H9 (cell line): ENCODE measurements at regions not wholly inside any gene's neighbourhood (a gene's known extent, or its start where the extent isn't known, plus 50 kb on each side); places are given as distances from the start of the nearest gene placed in this dataset.

Source experiments
- DNase-seq: peaks from one replicate; pipeline ENCODE4 v3.0.0-alpha.2; 2017
- H2AFZ ChIP-seq: one replicate; pipeline ENCODE4 v1.6.1; 2013; ENCODE audit warnings: mild to moderate bottlenecking, low read length, control low read depth, moderate library complexity
- H2AK5ac ChIP-seq: 2 replicates; pipeline ENCODE4 v1.6.1; 2013; ENCODE audit warnings: low read length, control low read depth, mixed read lengths; ENCODE audit not compliant: insufficient read length
- H2BK120ac ChIP-seq: one replicate; pipeline ENCODE4 v1.6.1; 2013; ENCODE audit warnings: low read depth, mild to moderate bottlenecking, low read length, control low read depth, inconsistent platforms; ENCODE audit not compliant: poor library complexity, severe bottlenecking
- H2BK12ac ChIP-seq: 2 replicates; pipeline ENCODE4 v1.6.1; 2013; ENCODE audit warnings: low read length, control low read depth, mixed read lengths, low read depth; ENCODE audit not compliant: insufficient read length
- H2BK15ac ChIP-seq: 2 replicates; pipeline ENCODE4 v1.6.1; 2013; ENCODE audit warnings: low read depth, low read length, control low read depth
- H2BK20ac ChIP-seq: one replicate; pipeline ENCODE4 v1.6.1; 2013; ENCODE audit warnings: low read depth, mild to moderate bottlenecking, low read length, control low read depth, inconsistent platforms; ENCODE audit not compliant: poor library complexity, severe bottlenecking
- H2BK5ac ChIP-seq: 2 replicates; pipeline ENCODE4 v1.6.1; 2013; ENCODE audit warnings: low read length, control low read depth, mixed read lengths; ENCODE audit not compliant: insufficient read length
- H3K14ac ChIP-seq: 2 replicates; pipeline ENCODE4 v1.6.1; 2013; ENCODE audit warnings: low read length, control low read depth; ENCODE audit not compliant: insufficient read depth
- H3K18ac ChIP-seq: 2 replicates; pipeline ENCODE4 v1.6.1; 2013; ENCODE audit warnings: low read depth, mild to moderate bottlenecking, mixed read lengths, low read length, control low read depth; ENCODE audit not compliant: insufficient read length
- H3K23ac ChIP-seq: 2 replicates; pipeline ENCODE4 v1.6.1; 2013; ENCODE audit warnings: low read length, control low read depth, mixed read lengths, low read depth; ENCODE audit not compliant: insufficient read length
- H3K23me2 ChIP-seq: 2 replicates; pipeline ENCODE4 v1.6.1; 2013; ENCODE audit warnings: low read depth, mild to moderate bottlenecking, mixed read lengths, low read length, control low read depth; ENCODE audit not compliant: insufficient read length, poor library complexity, severe bottlenecking
- H3K27ac ChIP-seq: 2 replicates; pipeline ENCODE4 v1.5.1; 2013; ENCODE audit warnings: low read length, control low read depth, mixed read lengths, low read depth; ENCODE audit not compliant: insufficient read length
- H3K27me3 ChIP-seq: 2 replicates; pipeline ENCODE4 v1.6.1; 2013; ENCODE audit warnings: low read length, control low read depth, inconsistent platforms; ENCODE audit not compliant: insufficient read depth
- H3K4ac ChIP-seq: 2 replicates; pipeline ENCODE4 v1.6.1; 2013; ENCODE audit warnings: low read depth, mild to moderate bottlenecking, control low read depth, inconsistent platforms, low read length, moderate library complexity
- H3K4me1 ChIP-seq: 2 replicates; pipeline ENCODE4 v1.6.1; 2013; ENCODE audit warnings: low read length, control low read depth, inconsistent platforms; ENCODE audit not compliant: insufficient read depth
- H3K4me2 ChIP-seq: 2 replicates; pipeline ENCODE4 v1.6.1; 2013; ENCODE audit warnings: low read length, control low read depth, mixed read lengths; ENCODE audit not compliant: insufficient read length, insufficient read depth
- H3K56ac ChIP-seq: 2 replicates; pipeline ENCODE4 v1.6.1; 2013; ENCODE audit warnings: low read depth, mild to moderate bottlenecking, mixed read lengths, low read length, control low read depth; ENCODE audit not compliant: insufficient read length
- H3K79me1 ChIP-seq: 2 replicates; pipeline ENCODE4 v1.6.1; 2013; ENCODE audit warnings: low read depth, mild to moderate bottlenecking, moderate library complexity, low read length, control low read depth, inconsistent platforms; ENCODE audit not compliant: insufficient read depth, poor library complexity, severe bottlenecking
- H3K79me2 ChIP-seq: 2 replicates; pipeline ENCODE4 v1.6.1; 2013; ENCODE audit warnings: low read length, control low read depth, inconsistent platforms; ENCODE audit not compliant: insufficient read depth
- H3K9ac ChIP-seq: 2 replicates; pipeline ENCODE4 v1.6.1; 2013; ENCODE audit warnings: low read length, control low read depth, mixed read lengths; ENCODE audit not compliant: insufficient read length; ENCODE audit errors: extremely low read depth
- H3K9me3 ChIP-seq: one replicate; pipeline ENCODE4 v1.6.1; 2013; ENCODE audit warnings: low read depth, low read length, inconsistent platforms; ENCODE audit not compliant: control insufficient read depth
- H3T11ph ChIP-seq: one replicate; pipeline ENCODE4 v1.6.1; 2013; ENCODE audit warnings: mild to moderate bottlenecking, low read length, control low read depth, inconsistent platforms
- H4K20me1 ChIP-seq: one replicate; pipeline ENCODE4 v1.6.1; 2013; ENCODE audit not compliant: control insufficient read depth, insufficient read length, insufficient read depth
- H4K5ac ChIP-seq: 2 replicates; pipeline ENCODE4 v1.6.1; 2013; ENCODE audit warnings: low read depth, mild to moderate bottlenecking, mixed read lengths, low read length, control low read depth; ENCODE audit not compliant: insufficient read length
- H4K8ac ChIP-seq: replicated peaks from 2 replicates; pipeline ENCODE4 v1.6.1; 2013; ENCODE audit warnings: low read length, control low read depth, mixed read lengths, low read depth; ENCODE audit not compliant: insufficient read length
- H4K91ac ChIP-seq: 2 replicates; pipeline ENCODE4 v1.6.1; 2013; ENCODE audit warnings: low read depth, mild to moderate bottlenecking, moderate library complexity, mixed read lengths, low read length, control low read depth; ENCODE audit not compliant: insufficient read length
- H3K27ac Mint-ChIP-seq, 3 experiments: 2 replicates in 2 of 3; 3 replicates in 1 of 3; pipeline ENCODE4 v1.8.0; 2020 to 2021; ENCODE audit warnings: mixed read lengths in 3 of 3, mild to moderate bottlenecking in 1 of 3, moderate library complexity in 1 of 3
- H3K27me3 Mint-ChIP-seq: 2 replicates; pipeline ENCODE4 v1.8.0; 2021; ENCODE audit warnings: low read depth, mild to moderate bottlenecking, moderate library complexity, mixed read lengths
- H3K36me3 Mint-ChIP-seq, 3 experiments: 2 replicates in 2 of 3; 3 replicates in 1 of 3; pipeline ENCODE4 v1.8.0; 2020 to 2021; ENCODE audit warnings: low read depth in 3 of 3, mixed read lengths in 3 of 3; ENCODE audit not compliant: insufficient read depth in 1 of 3
- H3K4me1 Mint-ChIP-seq, 2 experiments: 2 replicates each; pipeline ENCODE4 v1.8.0; 2020; ENCODE audit warnings: mixed read lengths in 2 of 2
- H3K4me3 Mint-ChIP-seq, 2 experiments: 2 replicates in 1 of 2; 3 replicates in 1 of 2; pipeline ENCODE4 v1.8.0; 2020 to 2021; ENCODE audit warnings: mild to moderate bottlenecking in 2 of 2, mixed read lengths in 2 of 2, moderate library complexity in 1 of 2
- H3K9me3 Mint-ChIP-seq, 2 experiments: 2 replicates in 1 of 2; 3 replicates in 1 of 2; pipeline ENCODE4 v1.8.0; 2020; ENCODE audit warnings: mild to moderate bottlenecking in 2 of 2, mixed read lengths in 2 of 2, moderate library complexity in 1 of 2
- WGBS: extraction: QIAGEN DNeasy Blood & Tissue Kit; methylation state at CpG from one replicate; pipeline ENCODE4 v1.1.7; 2013; ENCODE audit warnings: missing lambda C conversion rate, low lambda C conversion rate, mixed read lengths; ENCODE audit not compliant: insufficient read length; ENCODE audit errors: extremely low coverage; 5-methylcytosine and 5-hydroxymethylcytosine counted together
- TF ChIP-seq, protein P1 (sequence below): fragments of 200-600 bp; sonication (generic); conservative IDR thresholded peaks from 3 replicates; pipeline ENCODE4 v1.8.0; 2021; ENCODE audit warnings: antibody characterized with exemption, mild to moderate bottlenecking

DNA sequence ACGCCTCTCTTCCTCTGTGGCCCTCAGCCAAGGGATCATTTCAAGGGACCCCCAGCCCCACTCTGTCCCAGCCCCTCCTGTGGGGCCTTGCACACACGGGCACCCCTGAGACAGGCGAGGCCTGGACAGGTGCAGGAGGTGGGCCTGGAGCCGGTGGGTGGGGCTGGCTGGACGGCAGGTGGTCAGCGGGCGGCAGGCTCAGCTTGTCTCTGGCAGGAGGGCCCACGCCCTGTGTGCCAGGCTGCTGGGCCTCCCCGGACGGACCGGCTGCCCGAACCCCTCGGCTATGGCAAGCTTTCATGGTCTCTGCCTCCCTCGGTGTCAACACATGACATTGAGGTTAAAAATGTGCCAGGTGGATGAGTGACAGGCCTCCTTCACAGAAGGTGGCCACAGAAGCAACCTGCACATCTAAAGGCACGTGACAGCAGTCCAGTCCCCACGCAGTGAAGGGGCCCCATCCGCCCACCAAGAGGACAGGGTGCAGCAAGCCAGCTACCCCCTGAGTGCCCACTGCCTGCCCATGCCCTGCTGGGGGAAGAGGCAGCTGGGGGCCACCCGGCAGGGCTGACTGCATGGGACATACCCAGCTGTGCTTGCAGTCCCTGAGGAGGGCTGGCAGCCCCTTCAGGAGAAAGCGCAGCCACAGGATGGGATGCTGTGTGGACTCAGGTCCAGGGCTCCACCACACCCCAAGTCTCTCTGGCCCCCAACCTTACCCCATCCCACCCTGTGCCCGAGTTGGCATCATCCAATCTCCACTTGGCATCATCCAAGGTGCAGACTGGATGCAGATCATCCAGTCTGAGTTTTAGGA, 109.3 kb downstream of the FAM53A start:
- peaks cover 0 to 2% of the 10 kb centered on the region in 2 experiments; a peak in 1 of 5 replicates for H3K9me3 Mint-ChIP-seq
- no peak overlapping the region for H3K23ac ChIP-seq
- TF ChIP-seq, protein P1, sequence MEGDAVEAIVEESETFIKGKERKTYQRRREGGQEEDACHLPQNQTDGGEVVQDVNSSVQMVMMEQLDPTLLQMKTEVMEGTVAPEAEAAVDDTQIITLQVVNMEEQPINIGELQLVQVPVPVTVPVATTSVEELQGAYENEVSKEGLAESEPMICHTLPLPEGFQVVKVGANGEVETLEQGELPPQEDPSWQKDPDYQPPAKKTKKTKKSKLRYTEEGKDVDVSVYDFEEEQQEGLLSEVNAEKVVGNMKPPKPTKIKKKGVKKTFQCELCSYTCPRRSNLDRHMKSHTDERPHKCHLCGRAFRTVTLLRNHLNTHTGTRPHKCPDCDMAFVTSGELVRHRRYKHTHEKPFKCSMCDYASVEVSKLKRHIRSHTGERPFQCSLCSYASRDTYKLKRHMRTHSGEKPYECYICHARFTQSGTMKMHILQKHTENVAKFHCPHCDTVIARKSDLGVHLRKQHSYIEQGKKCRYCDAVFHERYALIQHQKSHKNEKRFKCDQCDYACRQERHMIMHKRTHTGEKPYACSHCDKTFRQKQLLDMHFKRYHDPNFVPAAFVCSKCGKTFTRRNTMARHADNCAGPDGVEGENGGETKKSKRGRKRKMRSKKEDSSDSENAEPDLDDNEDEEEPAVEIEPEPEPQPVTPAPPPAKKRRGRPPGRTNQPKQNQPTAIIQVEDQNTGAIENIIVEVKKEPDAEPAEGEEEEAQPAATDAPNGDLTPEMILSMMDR: no peak
- peaks cover 25 to 58% of the 10 kb centered on the region in 2 experiments for H3K4me1 Mint-ChIP-seq
- no peak overlapping the region for H3K56ac ChIP-seq
- H3K27me3 Mint-ChIP-seq: peaks cover 22% of the 10 kb centered on the region
- H2BK20ac ChIP-seq: no peak overlapping the region
- no peak overlapping the region for H2BK15ac ChIP-seq
- H4K20me1 ChIP-seq: no peaks in the 10 kb centered on the region
- no peak for DNase-seq
- no peak overlapping the region for H4K8ac ChIP-seq
- H3K23me2 ChIP-seq: peaks cover 7% of the 10 kb centered on the region
- H3K4me2 ChIP-seq: no peak overlapping the region
- peaks cover 10% of the 10 kb centered on the region; the same call in 1 of the 2 replicates for H3K4me1 ChIP-seq
- H3K14ac ChIP-seq: no peak overlapping the region
- H2BK12ac ChIP-seq: no peak overlapping the region
- H4K91ac ChIP-seq: no peak overlapping the region
- H2BK120ac ChIP-seq: no peak overlapping the region
- no peak overlapping the region for H3K27ac Mint-ChIP-seq
- H3K4me3 Mint-ChIP-seq: no peak overlapping the region
- no peak overlapping the region for H4K5ac ChIP-seq
- H3K27ac ChIP-seq: no peak overlapping the region
- no peak overlapping the region for H3K9ac ChIP-seq
- no peak overlapping the region for H3K4ac ChIP-seq
- no peaks in the 10 kb centered on the region for H3K9me3 ChIP-seq
- H3K18ac ChIP-seq: no peak overlapping the region
- no peak overlapping the region for H2AK5ac ChIP-seq
- no peak overlapping the region for H2BK5ac ChIP-seq
- H3K27me3 ChIP-seq: no peaks in the 10 kb centered on the region; the same call in 1 of the 2 replicates
- H3K79me1 ChIP-seq: no peaks in the 10 kb centered on the region
- no peaks in the 10 kb centered on the region for H3K79me2 ChIP-seq
- H3K36me3 Mint-ChIP-seq: no peaks in the 10 kb centered on the region
- no peak overlapping the region for H2AFZ ChIP-seq
- H3T11ph ChIP-seq: no peak overlapping the region
- no CpG with 5 or more reads among the region's 20 CpGs for WGBS
